ENCODE measurements at regions not wholly inside any gene's neighbourhood (a gene's known extent, or its start where the extent isn't known, plus 50 kb on each side); places are given as distances from the start of the nearest gene placed in this dataset.

DNA sequence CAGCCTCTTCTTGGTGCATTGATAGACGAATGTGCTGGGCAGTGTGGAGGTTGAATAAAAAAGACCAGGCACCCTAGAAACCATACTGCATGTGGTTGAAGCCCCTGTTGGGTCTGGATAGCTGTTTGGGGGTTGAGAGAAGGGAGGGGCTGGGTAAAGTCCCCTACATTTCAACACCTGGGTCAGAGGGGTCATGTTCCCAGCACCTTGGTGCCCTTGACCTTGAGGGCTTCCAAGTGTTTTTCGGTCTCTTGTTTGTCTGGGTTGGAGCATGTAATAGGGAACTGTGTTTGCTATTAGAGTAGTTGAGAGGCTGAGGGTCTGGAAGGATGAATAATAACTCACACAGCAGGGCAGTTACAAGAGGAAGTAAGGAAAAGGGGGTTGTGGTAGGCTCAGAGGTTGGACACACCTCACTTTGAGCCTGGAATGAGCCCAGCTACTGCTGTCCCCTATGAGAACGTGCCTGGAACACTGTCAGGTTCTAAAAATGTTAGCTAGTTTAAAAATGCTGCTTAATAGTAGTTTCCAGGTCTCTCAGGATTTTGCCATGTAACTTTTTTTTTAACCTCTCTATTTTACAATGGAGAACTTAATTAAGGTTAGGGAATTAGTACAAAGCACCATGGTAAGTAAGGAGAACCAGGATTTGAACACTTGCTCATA is 155.2 kb upstream of the SPRY4 start:
- Histone ChIP-seq H3K4me3 (ENCODE audit: low read length) (no peak overlapping the region), H3K36me3 (ENCODE audit: low read depth, low read length) (no peaks in the 10 kb centered on the region), H3K9ac (ENCODE audit: low read length) (no peak overlapping the region), H3K27ac (ENCODE audit: low read length) (no peak overlapping the region), H3K4me1 (ENCODE audit: insufficient read depth, low read length) (peaks cover 5% of the 10 kb centered on the region), H3K4me2 (ENCODE audit: low read length) (no peak overlapping the region), H2AFZ (ENCODE audit: low read length) (no peak overlapping the region), H3K79me2 (ENCODE audit: low read length) (no peaks in the 10 kb centered on the region), H4K20me1 (ENCODE audit: low read length) (no peaks in the 10 kb centered on the region), H3F3A (ENCODE audit: low read length, unreplicated experiment) (no peaks in the 10 kb centered on the region), H3K27me3 (ENCODE audit: low read length) (no peaks in the 10 kb centered on the region), H3K9me2 (replicated peaks; ENCODE audit: low read length) (no peaks in the 10 kb centered on the region), H3K9me3 (ENCODE audit: low read length) (no peaks in the 10 kb centered on the region)
- CTCF ChIA-PET: no interaction called here
- intact Hi-C loops (cut with micrococcal nuclease): loop anchor here (10.0 kb wide), 1 partner anchor 65 kb away; no protein-coding TSS in a partner anchor
- POLR2A ChIA-PET (ENCODE audit: unreplicated experiment): no interaction called here
- ATAC-seq: no peak
- BruUV-seq (replicated peaks): no TSS peak
- DNase-seq: no peak
- TF ChIP-seq EZH2 (IDR thresholded peaks at IDR 0.05; ENCODE audit: low read length, unreplicated experiment) (no peak), EZH2phosphoT487 (IDR thresholded peaks at IDR 0.05; ENCODE audit: borderline replicate concordance, low read length) (no peak)
- TF ChIP-seq, protein P1, sequence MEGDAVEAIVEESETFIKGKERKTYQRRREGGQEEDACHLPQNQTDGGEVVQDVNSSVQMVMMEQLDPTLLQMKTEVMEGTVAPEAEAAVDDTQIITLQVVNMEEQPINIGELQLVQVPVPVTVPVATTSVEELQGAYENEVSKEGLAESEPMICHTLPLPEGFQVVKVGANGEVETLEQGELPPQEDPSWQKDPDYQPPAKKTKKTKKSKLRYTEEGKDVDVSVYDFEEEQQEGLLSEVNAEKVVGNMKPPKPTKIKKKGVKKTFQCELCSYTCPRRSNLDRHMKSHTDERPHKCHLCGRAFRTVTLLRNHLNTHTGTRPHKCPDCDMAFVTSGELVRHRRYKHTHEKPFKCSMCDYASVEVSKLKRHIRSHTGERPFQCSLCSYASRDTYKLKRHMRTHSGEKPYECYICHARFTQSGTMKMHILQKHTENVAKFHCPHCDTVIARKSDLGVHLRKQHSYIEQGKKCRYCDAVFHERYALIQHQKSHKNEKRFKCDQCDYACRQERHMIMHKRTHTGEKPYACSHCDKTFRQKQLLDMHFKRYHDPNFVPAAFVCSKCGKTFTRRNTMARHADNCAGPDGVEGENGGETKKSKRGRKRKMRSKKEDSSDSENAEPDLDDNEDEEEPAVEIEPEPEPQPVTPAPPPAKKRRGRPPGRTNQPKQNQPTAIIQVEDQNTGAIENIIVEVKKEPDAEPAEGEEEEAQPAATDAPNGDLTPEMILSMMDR (conservative IDR thresholded peaks at IDR 0.05; ENCODE audit: low read depth, low read length): no peak

DNA sequence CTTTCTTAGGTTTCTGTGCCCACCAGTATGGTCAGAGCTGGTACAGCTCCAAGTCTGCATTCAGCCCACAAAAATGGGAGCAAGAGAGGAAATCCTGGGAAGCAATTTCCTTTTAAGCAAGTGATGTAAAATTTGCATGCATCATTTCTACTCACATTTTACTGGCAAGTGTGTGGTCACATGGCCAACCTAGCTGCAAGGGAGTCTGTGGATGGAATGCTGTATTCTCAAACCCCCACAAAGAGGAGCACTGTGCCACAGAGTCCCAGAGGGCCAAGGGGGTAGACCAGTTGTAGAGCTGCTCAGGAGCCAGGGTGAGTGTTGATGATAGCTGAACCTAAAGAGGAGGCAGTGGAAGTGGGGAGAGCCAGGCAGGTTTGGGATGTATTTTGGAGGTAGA is 154.3 kb upstream of the SPRY4 start:
- Histone ChIP-seq H3K36me3 (ENCODE audit: low read depth, low read length) (no peaks in the 10 kb centered on the region), H3K27me3 (ENCODE audit: low read length) (no peaks in the 10 kb centered on the region), H3K9me3 (ENCODE audit: low read length) (no peaks in the 10 kb centered on the region), H3K4me1 (ENCODE audit: insufficient read depth, low read length) (peaks cover 14% of the 10 kb centered on the region), H3K9me2 (replicated peaks; ENCODE audit: low read length) (no peaks in the 10 kb centered on the region), H3K9ac (ENCODE audit: low read length) (no peak overlapping the region), H4K20me1 (ENCODE audit: low read length) (no peaks in the 10 kb centered on the region), H3K27ac (ENCODE audit: low read length) (no peak overlapping the region), H3K4me2 (ENCODE audit: low read length) (no peak overlapping the region), H3K79me2 (ENCODE audit: low read length) (no peaks in the 10 kb centered on the region), H3F3A (ENCODE audit: low read length, unreplicated experiment) (no peaks in the 10 kb centered on the region), H3K4me3 (ENCODE audit: low read length) (no peak overlapping the region), H2AFZ (ENCODE audit: low read length) (no peak overlapping the region)
- ChIA-PET CTCF (no interaction called here), POLR2A (ENCODE audit: unreplicated experiment) (no interaction called here)
- DNase-seq (no peak), ATAC-seq (no peak)
- TF ChIP-seq, protein P1 (conservative IDR thresholded peaks at IDR 0.05; ENCODE audit: low read depth, low read length): no peak
- intact Hi-C loops (cut with micrococcal nuclease): loop anchor here (10.0 kb wide), 1 partner anchor 66 kb away; no protein-coding TSS in a partner anchor
- no TSS peak for BruUV-seq (replicated peaks)

DNA sequence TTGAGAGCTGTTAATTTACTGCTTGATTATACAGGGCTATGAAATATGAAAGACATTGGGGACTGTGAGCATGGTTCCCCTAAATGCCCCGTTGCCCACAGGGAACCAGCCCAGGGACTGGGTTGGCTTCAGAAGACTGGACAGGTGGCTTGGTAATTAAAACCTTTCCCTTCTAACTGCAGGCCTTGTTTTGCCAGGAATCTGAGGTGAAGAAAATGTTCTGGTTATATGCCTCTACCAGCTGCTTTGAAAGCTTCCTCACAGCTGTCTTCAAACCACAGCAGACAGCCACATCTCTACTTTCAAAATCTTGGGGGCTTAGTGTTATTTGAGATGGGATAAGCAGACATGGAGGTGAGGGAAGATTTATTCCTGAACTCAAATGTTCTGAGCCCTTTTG is 153.3 kb upstream of the SPRY4 start:
- H3K4me2 ChIP-seq (ENCODE audit: low read length): no peak overlapping the region
- H4K20me1 ChIP-seq (ENCODE audit: low read length): no peaks in the 10 kb centered on the region
- H3K4me1 ChIP-seq (ENCODE audit: insufficient read depth, low read length): peaks cover 15% of the 10 kb centered on the region
- H3K9ac ChIP-seq (ENCODE audit: low read length): no peak overlapping the region
- TF ChIP-seq EZH2phosphoT487 (IDR thresholded peaks at IDR 0.05; ENCODE audit: borderline replicate concordance, low read length) (no peak), EZH2 (IDR thresholded peaks at IDR 0.05; ENCODE audit: low read length, unreplicated experiment) (no peak)
- TF ChIP-seq, protein P1 (conservative IDR thresholded peaks at IDR 0.05; ENCODE audit: low read depth, low read length): no peak
- no peak for DNase-seq
- ChIA-PET POLR2A (ENCODE audit: unreplicated experiment) (no interaction called here), CTCF (no interaction called here)
- no peak for ATAC-seq
- H2AFZ ChIP-seq (ENCODE audit: low read length): no peak overlapping the region
- no peaks in the 10 kb centered on the region for H3K9me2 ChIP-seq (replicated peaks; ENCODE audit: low read length)
- H3F3A ChIP-seq (ENCODE audit: low read length, unreplicated experiment): no peaks in the 10 kb centered on the region
- H3K27ac ChIP-seq (ENCODE audit: low read length): no peak overlapping the region
- no peaks in the 10 kb centered on the region for H3K27me3 ChIP-seq (ENCODE audit: low read length)
- no TSS peak for BruUV-seq (replicated peaks)
- H3K9me3 ChIP-seq (ENCODE audit: low read length): no peaks in the 10 kb centered on the region
- H3K36me3 ChIP-seq (ENCODE audit: low read depth, low read length): no peaks in the 10 kb centered on the region
- intact Hi-C loops (cut with micrococcal nuclease): loop anchor here (10.0 kb wide), 1 partner anchor 67 kb away; no protein-coding TSS in a partner anchor
- H3K4me3 ChIP-seq (ENCODE audit: low read length): no peak overlapping the region
- H3K79me2 ChIP-seq (ENCODE audit: low read length): no peaks in the 10 kb centered on the region

Data from PC-3 (cell line).